ENCODE measurements at regions not wholly inside any gene's neighbourhood (a gene's known extent, or its start where the extent isn't known, plus 50 kb on each side); places are given as distances from the start of the nearest gene placed in this dataset.

GRCh38 chr15:93583968-93584367, 495.0 kb upstream of the RGMA start:
- TF ChIP-seq, protein P1, sequence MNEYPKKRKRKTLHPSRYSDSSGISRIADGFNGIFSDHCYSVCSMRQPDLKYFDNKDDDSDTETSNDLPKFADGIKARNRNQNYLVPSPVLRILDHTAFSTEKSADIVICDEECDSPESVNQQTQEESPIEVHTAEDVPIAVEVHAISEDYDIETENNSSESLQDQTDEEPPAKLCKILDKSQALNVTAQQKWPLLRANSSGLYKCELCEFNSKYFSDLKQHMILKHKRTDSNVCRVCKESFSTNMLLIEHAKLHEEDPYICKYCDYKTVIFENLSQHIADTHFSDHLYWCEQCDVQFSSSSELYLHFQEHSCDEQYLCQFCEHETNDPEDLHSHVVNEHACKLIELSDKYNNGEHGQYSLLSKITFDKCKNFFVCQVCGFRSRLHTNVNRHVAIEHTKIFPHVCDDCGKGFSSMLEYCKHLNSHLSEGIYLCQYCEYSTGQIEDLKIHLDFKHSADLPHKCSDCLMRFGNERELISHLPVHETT (CRISPR knock-in tag; conservative IDR thresholded peaks at IDR 0.05 in 1 of 2, IDR thresholded peaks at IDR 0.05 in 1 of 2) = no peak
- TF ChIP-seq ATF1 (CRISPR knock-in tag; IDR thresholded peaks at IDR 0.05) = no peak
- no peak for TF ChIP-seq ATF1 (tag; IDR thresholded peaks at IDR 0.05)
- TF ChIP-seq, protein P2, sequence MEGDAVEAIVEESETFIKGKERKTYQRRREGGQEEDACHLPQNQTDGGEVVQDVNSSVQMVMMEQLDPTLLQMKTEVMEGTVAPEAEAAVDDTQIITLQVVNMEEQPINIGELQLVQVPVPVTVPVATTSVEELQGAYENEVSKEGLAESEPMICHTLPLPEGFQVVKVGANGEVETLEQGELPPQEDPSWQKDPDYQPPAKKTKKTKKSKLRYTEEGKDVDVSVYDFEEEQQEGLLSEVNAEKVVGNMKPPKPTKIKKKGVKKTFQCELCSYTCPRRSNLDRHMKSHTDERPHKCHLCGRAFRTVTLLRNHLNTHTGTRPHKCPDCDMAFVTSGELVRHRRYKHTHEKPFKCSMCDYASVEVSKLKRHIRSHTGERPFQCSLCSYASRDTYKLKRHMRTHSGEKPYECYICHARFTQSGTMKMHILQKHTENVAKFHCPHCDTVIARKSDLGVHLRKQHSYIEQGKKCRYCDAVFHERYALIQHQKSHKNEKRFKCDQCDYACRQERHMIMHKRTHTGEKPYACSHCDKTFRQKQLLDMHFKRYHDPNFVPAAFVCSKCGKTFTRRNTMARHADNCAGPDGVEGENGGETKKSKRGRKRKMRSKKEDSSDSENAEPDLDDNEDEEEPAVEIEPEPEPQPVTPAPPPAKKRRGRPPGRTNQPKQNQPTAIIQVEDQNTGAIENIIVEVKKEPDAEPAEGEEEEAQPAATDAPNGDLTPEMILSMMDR (IDR thresholded peaks at IDR 0.05 in 2 of 3, conservative IDR thresholded peaks at IDR 0.05 in 1 of 3; ENCODE audit: insufficient read depth in 2 of 3, low read depth in 1 of 3, low read length in 3 of 3) = no peak
- no peak for TF ChIP-seq NBN (IDR thresholded peaks at IDR 0.05; ENCODE audit: low read depth)
- TF ChIP-seq JUND (IDR thresholded peaks at IDR 0.05; ENCODE audit: borderline replicate concordance, low read depth, low read length) = no peak
- no peak for TF ChIP-seq JUND (tag; IDR thresholded peaks at IDR 0.05; ENCODE audit: borderline replicate concordance, low read depth, low read length)
- TF ChIP-seq ZNF175 (CRISPR knock-in tag; IDR thresholded peaks at IDR 0.05; ENCODE audit: low read depth) = no peak

Data from K562 (cell line).